GM12872 (cell line): ENCODE measurements at regions not wholly inside any gene's neighbourhood (a gene's known extent, or its start where the extent isn't known, plus 50 kb on each side); places are given as distances from the start of the nearest gene placed in this dataset.

Experiments used
- CTCF ChIP-seq: IDR thresholded peaks from 3 replicates; pipeline ENCODE4 v1.5.1; 2011; ENCODE audit warnings: low read depth, mild to moderate bottlenecking, low read length, moderate library complexity; ENCODE audit not compliant: insufficient read depth

- TF ChIP-seq CTCF: no peak
Observed at GRCh38 chr2:207338610-207339009, 172.9 kb upstream of the KLF7 start.

GRCh38 chr2:207341112-207341750 lies 175.5 kb upstream of the KLF7 start:
- no peak for TF ChIP-seq CTCF

- no peak for TF ChIP-seq CTCF
Observed at GRCh38 chr2:207341804-207342203, 176.1 kb upstream of the KLF7 start.

GRCh38 chr2:207351171-207351570 lies 178.6 kb upstream of the CREB1 start:
- TF ChIP-seq CTCF: no peak

- no peak for TF ChIP-seq CTCF
Observed at GRCh38 chr2:207352978-207353671, 176.6 kb upstream of the CREB1 start.

GRCh38 chr2:207353836-207354235 lies 175.9 kb upstream of the CREB1 start:
- no peak for TF ChIP-seq CTCF

GRCh38 chr2:207354462-207354861 lies 175.3 kb upstream of the CREB1 start:
- TF ChIP-seq CTCF: no peak
